ENCODE measurements at regions not wholly inside any gene's neighbourhood (a gene's known extent, or its start where the extent isn't known, plus 50 kb on each side); places are given as distances from the start of the nearest gene placed in this dataset.

DNA sequence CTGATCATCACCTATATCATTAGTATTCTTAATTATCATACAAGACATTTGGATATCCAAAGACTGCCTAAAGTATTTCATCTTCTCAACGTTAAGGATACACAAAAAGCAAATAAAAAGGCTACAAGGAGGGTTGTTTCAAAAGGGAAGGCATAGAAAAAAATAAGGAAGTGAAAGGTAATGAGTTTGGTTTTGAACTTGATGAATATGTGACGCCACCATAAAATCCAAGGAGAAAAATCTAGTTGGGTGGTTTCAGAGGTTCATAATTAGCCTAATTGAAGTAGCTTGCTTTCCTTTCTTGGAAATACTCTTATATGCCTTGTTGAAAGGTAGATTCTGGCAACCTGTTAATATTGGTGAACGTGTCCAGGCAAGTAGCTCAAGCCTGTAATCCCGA, 96.1 kb upstream of the SGCD start:
- no peak for DNase-seq

DNA sequence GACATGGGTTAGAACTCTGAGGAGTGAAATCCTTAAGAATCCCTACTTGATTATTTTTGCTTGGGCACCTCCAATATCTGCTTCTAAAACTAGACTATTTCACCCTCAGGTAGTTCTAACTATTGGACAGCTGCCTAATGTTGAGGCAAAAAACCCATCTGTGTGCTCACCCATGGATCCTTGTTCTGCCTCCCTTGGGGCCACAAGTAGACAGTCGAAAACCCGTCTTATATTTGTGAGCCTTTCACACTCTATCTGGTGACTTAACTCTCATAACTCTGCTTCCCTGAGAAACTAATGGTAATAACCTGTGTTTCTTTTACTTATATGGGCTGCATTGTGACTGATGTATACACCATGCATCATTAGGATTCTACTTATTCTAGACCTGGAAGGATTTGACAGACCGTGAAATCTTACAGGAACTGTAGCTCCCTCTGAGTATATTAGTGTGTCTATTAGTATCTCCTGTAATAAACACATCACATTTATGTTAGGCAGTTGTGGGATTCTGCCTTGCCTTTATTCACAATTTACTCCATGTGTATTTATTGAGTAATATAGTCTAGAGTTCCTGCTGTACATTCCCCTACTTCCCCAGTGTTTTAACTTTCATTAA, 94.6 kb upstream of the SGCD start:
- no peak for DNase-seq

DNA sequence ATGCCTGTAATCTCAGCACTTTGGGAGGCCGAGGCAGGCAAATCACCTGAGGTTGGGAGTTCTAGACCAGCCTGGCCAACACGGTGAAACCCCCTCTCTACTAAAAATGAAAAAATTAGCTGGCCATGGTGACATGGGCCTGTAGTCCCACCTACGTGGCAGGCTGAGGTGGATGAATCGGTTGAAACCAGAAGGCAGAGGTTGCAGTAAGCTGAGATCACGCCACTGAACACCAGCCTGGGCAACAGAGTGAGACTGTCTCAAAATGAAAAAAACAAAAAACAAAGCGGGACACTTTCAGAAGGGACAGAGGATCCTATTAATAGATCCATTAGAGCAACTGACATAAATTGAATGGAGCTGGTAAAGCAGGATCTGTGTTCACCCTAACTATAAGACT, 89.6 kb upstream of the SGCD start:
- DNase-seq, result no peak

DNA sequence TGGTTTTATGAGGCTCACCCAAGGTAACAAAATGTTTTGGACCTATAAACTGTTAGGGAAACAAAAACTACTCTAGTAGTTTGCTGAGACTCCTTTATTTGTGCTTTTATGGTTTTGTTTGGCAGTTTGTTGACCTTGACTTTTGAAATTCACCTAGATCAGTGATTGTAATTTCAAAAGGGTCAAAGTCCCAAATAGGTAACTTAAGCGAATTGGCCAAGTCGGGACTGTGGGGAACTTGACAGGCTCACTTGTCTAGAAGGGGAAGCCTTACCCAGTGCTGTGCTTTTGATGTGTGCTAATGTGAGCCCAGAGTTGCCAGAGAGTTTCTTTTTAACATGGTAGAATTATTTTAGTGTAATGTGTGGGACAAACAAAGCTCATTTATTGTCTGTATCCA, 87.2 kb upstream of the SGCD start:
- DNase-seq, result no peak

DNA sequence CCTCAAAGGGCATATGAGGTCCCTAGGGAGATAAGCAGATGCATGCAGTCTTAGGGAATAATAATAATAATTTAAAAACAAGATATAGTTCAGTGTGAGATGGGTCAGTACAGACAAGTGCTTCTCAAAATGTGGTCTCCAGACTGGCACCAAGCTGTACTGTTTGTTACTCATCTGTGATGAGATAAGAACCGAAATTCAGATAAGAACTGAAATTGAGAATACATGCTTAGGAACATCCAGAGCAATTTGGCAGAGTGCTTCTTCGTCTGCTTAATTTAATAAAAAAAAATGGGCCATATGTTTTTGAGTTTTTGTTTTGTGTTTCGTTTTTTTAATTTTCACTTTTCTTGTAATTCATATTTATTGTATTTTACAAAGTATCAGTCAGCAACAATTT, 86.5 kb upstream of the SGCD start:
- DNase-seq, result no peak

DNA sequence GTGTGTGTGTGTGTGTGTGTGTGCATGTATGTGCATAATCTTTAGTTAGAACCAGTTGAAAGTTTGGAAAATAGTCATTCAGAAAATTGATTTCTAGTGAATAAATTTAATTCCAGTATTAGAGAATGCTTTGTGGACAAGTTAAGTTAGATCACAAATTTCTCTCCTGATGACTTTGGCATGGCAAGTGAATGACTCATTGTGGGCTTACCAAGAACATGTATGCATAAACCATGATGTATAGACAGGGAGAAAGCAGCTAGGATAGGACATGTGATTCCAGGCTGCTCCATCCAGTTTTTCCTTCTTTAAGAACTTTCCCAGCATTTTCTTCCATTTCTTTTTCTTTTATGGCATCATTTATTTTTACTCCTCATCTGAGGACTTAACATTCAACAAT, 85.7 kb upstream of the SGCD start:
- no peak for DNase-seq

DNA sequence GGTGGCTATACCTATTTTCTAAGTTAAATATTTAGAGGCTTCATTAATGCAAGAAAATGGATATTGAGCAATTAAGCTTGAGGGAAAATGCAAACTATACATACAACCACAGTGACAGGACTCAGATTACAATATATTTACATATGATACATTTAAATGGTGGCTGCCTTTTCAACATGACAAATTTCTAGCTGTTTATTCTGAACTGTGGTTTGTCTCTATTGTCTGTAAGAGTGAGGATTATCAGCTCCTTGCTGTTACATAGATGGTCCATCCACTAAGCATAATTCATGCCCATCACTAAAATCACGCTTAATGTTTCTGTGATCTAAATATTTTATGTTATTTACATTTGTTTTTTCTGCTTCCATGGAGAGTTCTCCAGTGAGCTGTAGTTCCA, 81.1 kb upstream of the SGCD start:
- no peak for DNase-seq

DNA sequence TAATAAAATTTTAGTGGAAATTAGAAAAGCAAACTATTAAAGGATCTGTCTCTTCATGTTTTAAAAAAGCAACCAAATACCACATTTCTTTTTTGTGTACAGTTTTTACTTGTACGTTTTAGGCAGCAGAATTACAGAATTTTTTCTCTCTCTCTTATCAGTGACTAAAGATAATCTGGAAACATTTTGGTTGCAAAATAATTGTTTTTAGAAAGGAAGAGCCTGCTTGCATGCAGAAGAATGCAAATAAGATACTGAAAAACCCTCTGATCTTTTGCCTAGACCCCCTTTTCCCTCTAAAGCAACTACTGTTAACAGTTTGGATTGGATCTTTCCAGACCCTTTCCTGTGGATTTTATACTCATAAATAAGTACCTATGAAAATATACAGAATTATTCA, 75.9 kb upstream of the SGCD start:
- no peak for DNase-seq

DNA sequence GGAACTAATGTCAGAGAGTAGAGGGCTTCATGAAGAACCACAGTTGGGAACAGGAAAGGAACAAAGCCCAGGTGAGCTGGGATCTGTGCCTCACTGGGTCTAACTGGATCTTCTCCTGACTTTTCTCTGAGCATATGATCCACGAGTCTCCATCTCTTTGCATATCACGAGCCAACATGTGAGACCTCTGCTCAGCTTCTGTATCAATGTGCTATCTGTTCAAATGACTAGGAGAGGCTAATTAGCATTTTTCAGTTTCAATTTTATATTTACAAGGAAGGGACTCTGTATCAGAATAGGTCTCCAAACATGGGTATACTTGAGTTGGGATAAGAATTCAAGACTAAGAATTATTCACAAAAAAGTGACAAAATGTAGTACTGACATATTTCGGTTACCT, 73.8 kb upstream of the SGCD start:
- DNase-seq, result no peak

DNA sequence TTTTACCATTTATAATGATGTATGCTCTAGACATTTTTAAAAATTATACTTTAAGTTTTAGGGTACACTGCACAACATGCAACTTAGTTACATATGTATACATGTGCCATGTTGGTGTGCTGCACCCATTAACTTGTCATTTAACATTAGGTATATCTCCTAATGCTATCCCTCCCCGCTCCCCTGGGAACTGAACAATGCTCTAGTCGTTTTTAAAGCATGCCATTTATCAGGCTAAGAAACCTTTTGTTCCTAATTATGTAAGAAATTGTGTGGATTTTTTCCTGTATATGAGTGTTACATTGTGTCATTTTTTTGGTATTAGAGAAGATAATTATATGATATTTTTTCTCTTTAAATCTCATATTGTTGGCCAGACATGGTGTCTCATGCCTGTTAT, 72.8 kb upstream of the SGCD start:
- DNase-seq, result no peak

DNA sequence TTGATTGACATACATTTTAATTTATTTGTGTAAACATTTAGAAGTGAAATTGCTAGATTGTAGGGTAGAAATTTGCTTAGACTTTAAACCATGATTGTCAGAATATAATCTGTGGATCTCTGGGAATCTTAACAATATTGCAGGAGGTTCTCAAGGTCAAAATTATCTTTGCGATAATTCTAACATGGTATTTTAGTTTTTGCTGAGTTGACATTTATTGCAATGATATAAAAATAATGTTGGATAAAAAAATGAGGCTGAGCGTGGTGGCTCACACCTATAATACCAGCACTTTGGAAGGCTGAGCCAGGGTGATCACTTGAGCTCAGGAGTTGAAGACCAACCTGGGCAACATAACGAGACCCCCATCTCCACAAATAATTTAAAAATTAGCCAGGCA, 70.3 kb upstream of the SGCD start:
- DNase-seq, result no peak

DNA sequence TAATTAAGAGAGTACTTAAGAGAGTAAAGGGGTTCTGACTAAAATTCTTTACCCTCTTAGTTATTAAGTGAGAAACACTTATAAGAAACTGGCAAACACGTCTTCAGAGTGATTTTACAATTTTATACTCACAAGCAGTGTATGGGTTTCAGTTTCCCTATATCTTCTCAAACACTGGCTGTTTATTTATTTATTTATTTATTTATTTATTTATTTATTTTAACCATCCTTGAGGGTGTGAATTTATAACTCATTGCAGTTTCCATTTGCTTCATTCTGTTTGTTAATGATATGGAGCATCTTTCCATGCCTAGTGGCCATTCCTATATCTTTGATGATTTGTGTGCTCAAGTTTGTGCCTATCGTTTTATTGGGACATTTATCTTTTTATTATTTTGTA, 68.0 kb upstream of the SGCD start:
- no peak for DNase-seq

DNA sequence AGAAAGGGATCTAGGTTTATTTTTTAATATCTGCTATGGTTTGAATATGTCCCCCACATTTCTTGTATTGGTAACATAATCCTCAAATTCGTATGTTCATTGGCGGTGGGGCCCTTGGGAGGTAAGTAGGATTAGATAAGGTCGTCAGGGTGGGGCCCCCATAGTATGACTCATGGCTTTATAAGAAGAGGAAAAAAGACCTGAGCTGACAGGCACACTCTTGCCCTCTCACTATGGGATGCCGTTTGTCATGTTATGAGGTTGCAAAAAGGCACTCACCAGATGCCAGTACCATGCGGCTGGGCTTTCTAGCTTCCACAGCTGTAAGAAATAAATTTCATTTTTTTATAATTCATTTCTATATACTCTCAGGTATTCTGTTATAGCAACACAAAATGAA, 67.3 kb upstream of the SGCD start:
- no peak for DNase-seq

DNA sequence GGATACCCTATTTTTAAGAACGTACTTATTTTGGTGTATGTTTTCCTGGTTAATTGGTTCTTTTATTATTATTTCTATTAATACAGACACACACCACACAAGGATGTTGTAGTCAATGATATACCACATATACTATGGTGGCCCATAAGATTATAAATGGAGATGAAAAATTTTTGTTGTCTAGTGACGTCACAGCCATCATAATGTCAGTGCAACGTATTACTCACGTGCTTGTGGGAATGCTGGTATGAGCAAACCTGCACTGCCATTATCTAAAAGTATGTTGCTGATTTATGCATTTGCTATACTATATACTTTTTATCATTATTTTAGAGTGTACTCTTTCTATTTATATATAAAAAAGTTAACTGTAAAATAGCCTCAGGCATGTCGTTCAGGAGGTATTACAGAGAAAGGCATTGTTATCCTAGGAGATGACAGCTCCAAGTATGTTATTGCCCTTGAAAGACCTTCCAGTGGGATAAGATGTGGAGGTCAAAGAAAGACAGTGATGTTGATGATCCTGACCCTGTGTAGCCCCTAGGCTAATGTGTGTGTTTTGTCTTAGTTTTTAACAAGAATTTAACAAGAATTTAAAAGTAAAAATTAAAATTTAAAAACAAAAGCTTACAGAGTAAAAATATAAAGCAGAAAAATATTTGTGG, 65.6 kb upstream of the SGCD start:
- no peak for DNase-seq

DNA sequence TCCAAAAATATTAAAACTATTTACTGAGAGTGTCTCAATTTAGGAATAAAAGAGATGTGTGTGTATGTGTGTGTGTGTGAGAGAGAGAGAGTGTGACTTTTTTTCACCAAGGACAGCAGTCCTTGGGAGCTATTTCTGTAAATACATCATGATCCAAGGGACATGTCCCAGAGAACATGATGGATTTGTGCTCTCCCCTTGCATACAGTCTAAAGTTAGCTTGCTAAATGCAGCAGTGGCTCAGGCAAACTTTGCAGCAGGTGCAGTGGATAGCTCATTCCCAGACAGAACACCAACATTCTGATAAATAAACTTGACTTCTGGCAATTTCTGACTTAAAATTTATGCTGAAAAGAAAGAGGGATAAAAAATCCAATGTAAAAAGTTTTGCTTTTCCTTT, 55.4 kb upstream of the SGCD start:
- DNase-seq, result no peak

DNA sequence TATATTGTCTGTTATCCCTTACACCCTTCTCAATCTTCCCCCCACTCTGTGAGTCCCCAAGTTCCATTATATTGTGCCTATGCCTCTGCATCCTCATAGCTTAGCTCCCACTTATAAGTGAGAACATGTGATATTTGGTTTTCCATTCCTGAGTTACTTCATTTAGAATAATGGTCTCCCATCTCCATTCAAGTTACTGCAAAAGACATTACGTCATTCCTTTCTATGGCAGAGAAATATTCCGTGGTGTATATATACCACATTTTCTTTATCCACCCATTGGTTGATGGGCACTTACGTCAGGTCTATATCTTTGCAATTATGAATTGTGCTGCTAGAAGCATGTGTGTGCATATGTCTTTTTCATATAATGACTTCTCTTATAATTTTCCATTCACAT, 54.8 kb upstream of the SGCD start:
- DNase-seq, result no peak

DNA sequence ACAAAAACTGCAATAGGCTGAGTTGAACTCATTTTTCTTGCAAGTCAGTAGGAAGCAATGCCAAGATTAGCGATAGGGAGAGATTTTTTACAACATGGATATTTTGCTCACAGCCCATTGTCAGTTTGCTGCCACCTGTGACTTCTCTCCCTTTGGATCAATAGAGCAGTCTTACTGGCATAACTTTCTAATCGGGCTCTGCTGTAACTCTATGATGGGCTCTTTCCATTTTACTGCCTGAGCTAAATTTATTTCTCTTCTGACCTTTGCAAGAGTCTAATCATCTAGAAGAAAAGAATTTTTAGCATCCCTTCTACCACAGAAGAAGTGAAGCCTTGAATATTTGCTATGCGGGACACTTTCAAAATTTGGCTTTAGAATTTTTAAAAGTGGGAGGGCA, 53.6 kb upstream of the SGCD start:
- DNase-seq, result no peak

DNA sequence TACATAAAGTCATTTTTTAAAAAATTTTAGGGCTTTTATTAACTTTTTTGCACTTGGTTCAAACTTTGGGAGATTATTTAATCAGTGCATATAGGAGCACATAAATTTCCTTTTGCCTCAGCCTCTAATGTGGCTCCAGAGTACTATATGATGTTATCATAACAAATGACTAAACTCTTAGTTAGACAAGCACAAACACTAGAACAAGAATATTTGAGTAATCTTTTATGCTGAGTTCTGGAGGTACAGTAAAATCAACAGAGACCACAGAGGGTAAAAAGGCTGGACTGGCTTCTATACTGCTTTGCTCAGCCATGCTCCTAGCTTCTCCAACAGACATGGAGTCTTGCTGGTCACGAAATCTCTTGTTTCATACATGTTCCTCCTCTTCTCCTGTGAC, 52.5 kb upstream of the SGCD start:
- DNase-seq, result no peak

Data from hematopoietic multipotent progenitor cell treated with erythropoietin and hydrocortisone succinate and interleukin-3 and kit ligand, for 4 days (in vitro differentiated cells).